OCI-LY3 (cell line): ENCODE measurements at regions not wholly inside any gene's neighbourhood (a gene's known extent, or its start where the extent isn't known, plus 50 kb on each side); places are given as distances from the start of the nearest gene placed in this dataset.

Source experiments
- H2AFZ ChIP-seq: fragments of 200-600, 300-600 bp; shearing (Covaris generic); 2 replicates; pipeline ENCODE4 v1.6.0; 2014; ENCODE audit warnings: antibody characterized with exemption, low read depth, low read length
- H3K27ac ChIP-seq: fragments of 200-600, 300-600 bp; sonication (generic); 2 replicates; pipeline ENCODE4 v1.5.1; 2014; ENCODE audit warnings: mild to moderate bottlenecking, low read length, moderate library complexity, mixed read lengths
- H3K27me3 ChIP-seq: fragments of 200-600, 300-600 bp; sonication (generic); 2 replicates; pipeline ENCODE4 v1.6.1; 2014; ENCODE audit warnings: low read depth, low read length, mixed read lengths
- H3K36me3 ChIP-seq: fragments of 200-600, 300-600 bp; sonication (generic); replicated peaks from 2 replicates; pipeline ENCODE3; 2014; ENCODE audit warnings: low read depth, low read length, mixed read lengths
- H3K4me1 ChIP-seq: fragments of 300-600, 200-600 bp; sonication (generic); 2 replicates; pipeline ENCODE4 v1.6.1; 2014; ENCODE audit warnings: low read length, mixed read lengths
- H3K4me2 ChIP-seq: fragments of 200-600, 300-600 bp; sonication (generic); 2 replicates; pipeline ENCODE4 v1.6.1; 2014; ENCODE audit warnings: low read length, mixed read lengths
- H3K4me3 ChIP-seq: fragments of 300-600, 200-600 bp; sonication (generic); 2 replicates; pipeline ENCODE4 v1.5.1; 2014; ENCODE audit warnings: antibody characterized with exemption, mild to moderate bottlenecking, low read length, moderate library complexity
- H3K79me2 ChIP-seq: fragments of 300-600, 200-600 bp; shearing (Covaris generic); 2 replicates; pipeline ENCODE4 v1.6.1; 2014; ENCODE audit warnings: mild to moderate bottlenecking, low read length, mixed read lengths
- H3K9ac ChIP-seq: fragments of 300-600, 200-600 bp; shearing (Covaris generic); 2 replicates; pipeline ENCODE4 v1.6.0; 2014; ENCODE audit warnings: mild to moderate bottlenecking, low read length, moderate library complexity
- H3K9me3 ChIP-seq: fragments of 200-600, 300-600 bp; shearing (Covaris generic); 2 replicates; pipeline ENCODE4 v1.6.1; 2014; ENCODE audit warnings: low read length, mixed read lengths; ENCODE audit not compliant: insufficient read depth
- H4K20me1 ChIP-seq: fragments of 200-600, 300-600 bp; sonication (generic); 2 replicates; pipeline ENCODE4 v1.6.1; 2016; ENCODE audit warnings: low read length, mixed read lengths; ENCODE audit not compliant: insufficient read depth
- EZH2phosphoT487 ChIP-seq: fragments of 200-600 bp; shearing (Covaris generic); IDR thresholded peaks from 2 replicates; pipeline ENCODE4 v1.6.1; 2018; ENCODE audit warnings: antibody characterized with exemption, mixed run types, low read depth
- TF ChIP-seq, protein P1 (sequence below): fragments of 200-600, 300-600 bp; sonication (generic); IDR thresholded peaks from 2 replicates; pipeline ENCODE4 v1.5.1; 2014; ENCODE audit warnings: antibody characterized with exemption, low read length, low read depth

GRCh38 chr5:165673499-165673898, 2168.1 kb downstream of the MAT2B start:
- H3K4me3 ChIP-seq, result no peak overlapping the region
- H3K27ac ChIP-seq, result no peak overlapping the region
- H2AFZ ChIP-seq, result no peak overlapping the region
- no peaks in the 10 kb centered on the region for H3K27me3 ChIP-seq
- no peaks in the 10 kb centered on the region for H3K9me3 ChIP-seq
- H3K36me3 ChIP-seq, result no peaks in the 10 kb centered on the region
- no peaks in the 10 kb centered on the region for H4K20me1 ChIP-seq
- no peak for TF ChIP-seq EZH2phosphoT487
- TF ChIP-seq, protein P1, sequence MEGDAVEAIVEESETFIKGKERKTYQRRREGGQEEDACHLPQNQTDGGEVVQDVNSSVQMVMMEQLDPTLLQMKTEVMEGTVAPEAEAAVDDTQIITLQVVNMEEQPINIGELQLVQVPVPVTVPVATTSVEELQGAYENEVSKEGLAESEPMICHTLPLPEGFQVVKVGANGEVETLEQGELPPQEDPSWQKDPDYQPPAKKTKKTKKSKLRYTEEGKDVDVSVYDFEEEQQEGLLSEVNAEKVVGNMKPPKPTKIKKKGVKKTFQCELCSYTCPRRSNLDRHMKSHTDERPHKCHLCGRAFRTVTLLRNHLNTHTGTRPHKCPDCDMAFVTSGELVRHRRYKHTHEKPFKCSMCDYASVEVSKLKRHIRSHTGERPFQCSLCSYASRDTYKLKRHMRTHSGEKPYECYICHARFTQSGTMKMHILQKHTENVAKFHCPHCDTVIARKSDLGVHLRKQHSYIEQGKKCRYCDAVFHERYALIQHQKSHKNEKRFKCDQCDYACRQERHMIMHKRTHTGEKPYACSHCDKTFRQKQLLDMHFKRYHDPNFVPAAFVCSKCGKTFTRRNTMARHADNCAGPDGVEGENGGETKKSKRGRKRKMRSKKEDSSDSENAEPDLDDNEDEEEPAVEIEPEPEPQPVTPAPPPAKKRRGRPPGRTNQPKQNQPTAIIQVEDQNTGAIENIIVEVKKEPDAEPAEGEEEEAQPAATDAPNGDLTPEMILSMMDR, result no peak
- no peaks in the 10 kb centered on the region for H3K79me2 ChIP-seq
- H3K4me1 ChIP-seq, result no peaks in the 10 kb centered on the region
- no peak overlapping the region for H3K4me2 ChIP-seq
- H3K9ac ChIP-seq, result no peak overlapping the region

DNA sequence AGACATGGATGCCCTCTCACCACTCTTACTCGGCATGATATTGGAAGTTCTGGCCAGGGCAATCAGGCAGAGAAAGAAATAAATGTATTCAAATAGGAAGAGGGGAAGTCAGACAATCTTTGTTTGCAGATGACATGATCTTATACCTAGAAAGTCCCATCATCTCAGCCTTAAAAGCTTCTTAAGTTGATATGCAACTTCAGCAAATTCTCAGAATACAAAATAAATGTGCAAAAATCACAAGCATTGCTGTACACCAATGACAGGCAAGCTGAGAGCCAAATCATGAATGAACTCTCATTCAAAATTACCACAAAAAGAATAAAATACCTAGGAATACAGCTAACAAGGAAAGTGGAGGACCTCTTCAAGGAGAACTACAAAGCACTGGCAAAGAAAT, 2190.4 kb downstream of the MAT2B start:
- H3K4me1 ChIP-seq, result no peaks in the 10 kb centered on the region

DNA sequence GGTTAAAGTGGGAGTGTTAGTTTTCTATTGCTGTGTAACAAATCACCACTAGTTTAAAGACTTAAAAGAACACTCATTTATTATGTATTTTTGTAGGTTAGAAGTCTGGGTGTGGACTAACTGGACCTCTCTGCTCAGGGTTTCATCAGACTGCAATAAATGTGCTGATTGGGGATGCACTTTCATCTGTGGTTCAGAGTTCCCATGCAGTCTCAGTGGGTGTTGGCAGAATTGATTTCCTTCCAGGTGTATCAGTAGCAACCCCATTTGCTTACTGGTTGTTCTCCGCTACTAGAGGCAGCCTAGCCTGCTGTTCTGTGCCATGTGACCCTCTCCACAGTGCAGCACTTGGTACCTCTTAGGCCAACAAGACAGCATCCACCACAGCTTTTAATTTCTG, 2200.5 kb downstream of the MAT2B start:
- TF ChIP-seq, protein P1, result no peak
- TF ChIP-seq EZH2phosphoT487, result no peak
- no peak overlapping the region for H3K4me2 ChIP-seq
- no peak overlapping the region for H2AFZ ChIP-seq
- H3K36me3 ChIP-seq, result no peaks in the 10 kb centered on the region
- H3K4me1 ChIP-seq, result no peaks in the 10 kb centered on the region
- H3K79me2 ChIP-seq, result no peaks in the 10 kb centered on the region
- H3K27me3 ChIP-seq, result no peaks in the 10 kb centered on the region
- no peak overlapping the region for H3K27ac ChIP-seq
- H3K4me3 ChIP-seq, result no peak overlapping the region
- H3K9ac ChIP-seq, result no peak overlapping the region
- no peaks in the 10 kb centered on the region for H4K20me1 ChIP-seq
- H3K9me3 ChIP-seq, result no peaks in the 10 kb centered on the region

More for the DNA sequence above, 2190.4 kb downstream of the MAT2B start:
- H3K4me3 ChIP-seq, result no peak overlapping the region
- H2AFZ ChIP-seq, result no peak overlapping the region
- no peaks in the 10 kb centered on the region for H3K36me3 ChIP-seq
- no peaks in the 10 kb centered on the region for H3K79me2 ChIP-seq
- H3K4me2 ChIP-seq, result no peak overlapping the region
- no peaks in the 10 kb centered on the region for H3K9me3 ChIP-seq
- TF ChIP-seq, protein P1, result no peak
- TF ChIP-seq EZH2phosphoT487, result no peak
- H3K9ac ChIP-seq, result no peak overlapping the region
- no peaks in the 10 kb centered on the region for H3K27me3 ChIP-seq
- no peaks in the 10 kb centered on the region for H4K20me1 ChIP-seq
- no peak overlapping the region for H3K27ac ChIP-seq

DNA sequence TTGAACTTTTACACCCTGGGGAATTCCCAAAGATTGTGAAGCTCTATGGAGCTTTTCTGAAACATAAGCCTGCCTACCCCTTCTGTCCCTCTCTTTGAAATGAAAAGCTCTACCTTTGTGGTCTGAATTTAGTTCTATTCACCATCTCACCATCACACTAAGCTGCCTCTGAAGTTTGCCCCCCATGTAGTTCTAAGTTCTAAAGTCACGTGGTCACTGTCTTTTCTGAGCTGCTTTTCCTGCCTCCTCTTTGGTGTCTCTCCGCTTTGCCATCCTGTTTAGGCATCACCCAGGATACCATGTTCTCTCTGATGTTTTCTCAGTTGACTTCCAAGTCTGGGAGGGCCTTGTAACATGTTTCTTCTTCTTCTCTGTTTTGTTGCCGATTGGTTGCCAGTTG, 2206.6 kb downstream of the MAT2B start:
- Histone ChIP-seq H3K4me1 (no peaks in the 10 kb centered on the region), H3K27me3 (no peaks in the 10 kb centered on the region), H3K4me3 (no peak overlapping the region), H3K9ac (no peak overlapping the region), H3K27ac (no peak overlapping the region), H2AFZ (no peak overlapping the region), H3K9me3 (no peaks in the 10 kb centered on the region), H3K79me2 (no peaks in the 10 kb centered on the region), H3K36me3 (no peaks in the 10 kb centered on the region), H3K4me2 (no peak overlapping the region), H4K20me1 (no peaks in the 10 kb centered on the region)
- no peak for TF ChIP-seq EZH2phosphoT487
- TF ChIP-seq, protein P1, result no peak
